Endometrial microvascular endothelial cells (primary cell): ENCODE measurements at regions not wholly inside any gene's neighbourhood (a gene's known extent, or its start where the extent isn't known, plus 50 kb on each side); places are given as distances from the start of the nearest gene placed in this dataset.

Source experiments
- in situ Hi-C: cut with HindIII; loops from 2 replicates; pipeline ENCODE4 v1.10.0; 2017; ENCODE audit warnings: low sequenced_read_pairs, low pct_unique_long_range_greater_than_20kb; ENCODE audit errors: inconsistent ontology term

GRCh38 chr17:12277827-12278226 lies 257.1 kb downstream of the MAP2K4 start:
- in situ Hi-C loops: no loop called here

- in situ Hi-C loops: no loop called here
These were observed 261.4 kb downstream of the MAP2K4 start for GRCh38 chr17:12282056-12282455.

- in situ Hi-C loops: no loop called here
These were observed 267.3 kb downstream of the MAP2K4 start for GRCh38 chr17:12287953-12288352.

- in situ Hi-C loops: no loop called here
These were observed 269.5 kb downstream of the MAP2K4 start for GRCh38 chr17:12290207-12290606.

- in situ Hi-C loops: no loop called here
These were observed 275.5 kb downstream of the MAP2K4 start for GRCh38 chr17:12296209-12296625.

GRCh38 chr17:12301551-12301950 lies 280.9 kb downstream of the MAP2K4 start:
- in situ Hi-C loops: no loop called here

GRCh38 chr17:12302711-12303110 lies 282.0 kb downstream of the MAP2K4 start:
- in situ Hi-C loops: no loop called here

- in situ Hi-C loops: no loop called here
These were observed 290.1 kb downstream of the MAP2K4 start for GRCh38 chr17:12310811-12311210.

- in situ Hi-C loops: no loop called here
These were observed 292.0 kb downstream of the MAP2K4 start for GRCh38 chr17:12312692-12313091.

GRCh38 chr17:12313786-12314185 lies 293.1 kb downstream of the MAP2K4 start:
- in situ Hi-C loops: no loop called here

GRCh38 chr17:12316021-12316420 lies 295.3 kb downstream of the MAP2K4 start:
- in situ Hi-C loops: no loop called here

- in situ Hi-C loops: no loop called here
These were observed 298.0 kb downstream of the MAP2K4 start for GRCh38 chr17:12318571-12319266.

- in situ Hi-C loops: no loop called here
These were observed 299.6 kb downstream of the MAP2K4 start for GRCh38 chr17:12320286-12320685.

- in situ Hi-C loops: no loop called here
These were observed 307.5 kb downstream of the MAP2K4 start for GRCh38 chr17:12328204-12328603.

GRCh38 chr17:12330456-12330855 lies 309.8 kb downstream of the MAP2K4 start:
- in situ Hi-C loops: no loop called here

- in situ Hi-C loops: no loop called here
These were observed 320.7 kb downstream of the MAP2K4 start for GRCh38 chr17:12341328-12341727.

- in situ Hi-C loops: no loop called here
These were observed 321.5 kb downstream of the MAP2K4 start for GRCh38 chr17:12342161-12342560.

- in situ Hi-C loops: no loop called here
These were observed 322.1 kb downstream of the MAP2K4 start for GRCh38 chr17:12342609-12343435.

GRCh38 chr17:12348476-12348875 lies 317.2 kb upstream of the MYOCD start:
- in situ Hi-C loops: no loop called here

- in situ Hi-C loops: no loop called here
These were observed 316.4 kb upstream of the MYOCD start for GRCh38 chr17:12349297-12349696.
